ENCODE measurements at regions not wholly inside any gene's neighbourhood (a gene's known extent, or its start where the extent isn't known, plus 50 kb on each side); places are given as distances from the start of the nearest gene placed in this dataset.
"Not testable (repeated sequence)": the region's sequence is repeated elsewhere in the genome, so short reads cannot be mapped to it uniquely, and the experiment has no call there.

- no peaks in the 10 kb centered on the region for H3K36me3 ChIP-seq (ENCODE audit: control insufficient read depth, insufficient read depth, low read length)
- H3K27ac ChIP-seq (ENCODE audit: low read depth, low read length): no peak overlapping the region
- H3K9me3 ChIP-seq (ENCODE audit: control insufficient read depth, insufficient read depth, low read length): no peaks in the 10 kb centered on the region
- H3K4me1 ChIP-seq (ENCODE audit: control insufficient read depth, insufficient read depth, low read length): no peaks in the 10 kb centered on the region
- H3K4me3 ChIP-seq (ENCODE audit: low read depth, low read length): no peak overlapping the region
- no peaks in the 10 kb centered on the region for H3K27me3 ChIP-seq (ENCODE audit: control insufficient read depth, insufficient read depth, low read length)
- no peak overlapping the region for H3K9ac ChIP-seq (ENCODE audit: low read depth, low read length)
Observed at GRCh38 chr2:142575561-142575960, 301.9 kb upstream of the KYNU start.

- Histone ChIP-seq H3K4me3 (ENCODE audit: low read depth, low read length) (no peak overlapping the region), H3K9me3 (ENCODE audit: control insufficient read depth, insufficient read depth, low read length) (no peaks in the 10 kb centered on the region), H3K27me3 (ENCODE audit: control insufficient read depth, insufficient read depth, low read length) (no peaks in the 10 kb centered on the region), H3K36me3 (ENCODE audit: control insufficient read depth, insufficient read depth, low read length) (no peaks in the 10 kb centered on the region), H3K9ac (ENCODE audit: low read depth, low read length) (no peak overlapping the region), H3K27ac (ENCODE audit: low read depth, low read length) (no peak overlapping the region), H3K4me1 (ENCODE audit: control insufficient read depth, insufficient read depth, low read length) (peaks cover 9% of the 10 kb centered on the region)
Observed at GRCh38 chr2:142574388-142574787, 303.1 kb upstream of the KYNU start.

- H3K27me3 ChIP-seq (ENCODE audit: control insufficient read depth, insufficient read depth, low read length): no peaks in the 10 kb centered on the region
- no peaks in the 10 kb centered on the region for H3K9me3 ChIP-seq (ENCODE audit: control insufficient read depth, insufficient read depth, low read length)
- H3K9ac ChIP-seq (ENCODE audit: low read depth, low read length): no peak overlapping the region
- H3K4me3 ChIP-seq (ENCODE audit: low read depth, low read length): no peak overlapping the region
- H3K36me3 ChIP-seq (ENCODE audit: control insufficient read depth, insufficient read depth, low read length): no peaks in the 10 kb centered on the region
- peaks cover 9% of the 10 kb centered on the region for H3K4me1 ChIP-seq (ENCODE audit: control insufficient read depth, insufficient read depth, low read length)
- H3K27ac ChIP-seq (ENCODE audit: low read depth, low read length): no peak overlapping the region
Observed at GRCh38 chr2:142572346-142573132, 304.9 kb upstream of the KYNU start.

- Histone ChIP-seq H3K4me3 (ENCODE audit: low read depth, low read length) (no peak overlapping the region), H3K9me3 (ENCODE audit: control insufficient read depth, insufficient read depth, low read length) (no peaks in the 10 kb centered on the region), H3K9ac (ENCODE audit: low read depth, low read length) (no peak overlapping the region), H3K4me1 (ENCODE audit: control insufficient read depth, insufficient read depth, low read length) (peaks cover 9% of the 10 kb centered on the region), H3K27ac (ENCODE audit: low read depth, low read length) (no peak overlapping the region), H3K36me3 (ENCODE audit: control insufficient read depth, insufficient read depth, low read length) (no peaks in the 10 kb centered on the region), H3K27me3 (ENCODE audit: control insufficient read depth, insufficient read depth, low read length) (no peaks in the 10 kb centered on the region)
Observed at GRCh38 chr2:142571934-142572333, 305.5 kb upstream of the KYNU start.

GRCh38 chr2:142562900-142563299 lies 314.6 kb upstream of the KYNU start:
- no peaks in the 10 kb centered on the region for H3K36me3 ChIP-seq (ENCODE audit: control insufficient read depth, insufficient read depth, low read length)
- no peaks in the 10 kb centered on the region for H3K27me3 ChIP-seq (ENCODE audit: control insufficient read depth, insufficient read depth, low read length)
- no peak overlapping the region for H3K27ac ChIP-seq (ENCODE audit: low read depth, low read length)
- no peaks in the 10 kb centered on the region for H3K9me3 ChIP-seq (ENCODE audit: control insufficient read depth, insufficient read depth, low read length)
- no peaks in the 10 kb centered on the region for H3K4me1 ChIP-seq (ENCODE audit: control insufficient read depth, insufficient read depth, low read length)
- no peak overlapping the region for H3K9ac ChIP-seq (ENCODE audit: low read depth, low read length)
- no peak overlapping the region for H3K4me3 ChIP-seq (ENCODE audit: low read depth, low read length)

- Histone ChIP-seq H3K9ac (ENCODE audit: low read depth, low read length) (no peak overlapping the region), H3K9me3 (ENCODE audit: control insufficient read depth, insufficient read depth, low read length) (no peaks in the 10 kb centered on the region), H3K27me3 (ENCODE audit: control insufficient read depth, insufficient read depth, low read length) (no peaks in the 10 kb centered on the region), H3K27ac (ENCODE audit: low read depth, low read length) (no peak overlapping the region), H3K4me3 (ENCODE audit: low read depth, low read length) (no peak overlapping the region), H3K4me1 (ENCODE audit: control insufficient read depth, insufficient read depth, low read length) (no peaks in the 10 kb centered on the region), H3K36me3 (ENCODE audit: control insufficient read depth, insufficient read depth, low read length) (no peaks in the 10 kb centered on the region)
Observed at GRCh38 chr2:142561656-142562055, 315.8 kb upstream of the KYNU start.

GRCh38 chr2:142557391-142557790 lies 320.1 kb upstream of the KYNU start:
- Histone ChIP-seq H3K4me3 (ENCODE audit: low read depth, low read length) (no peak overlapping the region), H3K4me1 (ENCODE audit: control insufficient read depth, insufficient read depth, low read length) (no peaks in the 10 kb centered on the region), H3K36me3 (ENCODE audit: control insufficient read depth, insufficient read depth, low read length) (no peaks in the 10 kb centered on the region), H3K27ac (ENCODE audit: low read depth, low read length) (no peak overlapping the region), H3K27me3 (ENCODE audit: control insufficient read depth, insufficient read depth, low read length) (no peaks in the 10 kb centered on the region), H3K9ac (ENCODE audit: low read depth, low read length) (no peak overlapping the region), H3K9me3 (ENCODE audit: control insufficient read depth, insufficient read depth, low read length) (no peaks in the 10 kb centered on the region)

GRCh38 chr2:142545999-142546398 lies 331.5 kb upstream of the KYNU start:
- not testable (repeated sequence) for H3K27me3 ChIP-seq (ENCODE audit: control insufficient read depth, insufficient read depth, low read length); H3K27ac ChIP-seq (ENCODE audit: low read depth, low read length); H3K9me3 ChIP-seq (ENCODE audit: control insufficient read depth, insufficient read depth, low read length); H3K9ac ChIP-seq (ENCODE audit: low read depth, low read length); H3K36me3 ChIP-seq (ENCODE audit: control insufficient read depth, insufficient read depth, low read length); H3K4me1 ChIP-seq (ENCODE audit: control insufficient read depth, insufficient read depth, low read length); H3K4me3 ChIP-seq (ENCODE audit: low read depth, low read length)

GRCh38 chr2:142545036-142545435 lies 332.4 kb upstream of the KYNU start:
- no peak overlapping the region for H3K4me3 ChIP-seq (ENCODE audit: low read depth, low read length)
- no peaks in the 10 kb centered on the region for H3K36me3 ChIP-seq (ENCODE audit: control insufficient read depth, insufficient read depth, low read length)
- no peak overlapping the region for H3K27ac ChIP-seq (ENCODE audit: low read depth, low read length)
- no peaks in the 10 kb centered on the region for H3K4me1 ChIP-seq (ENCODE audit: control insufficient read depth, insufficient read depth, low read length)
- H3K27me3 ChIP-seq (ENCODE audit: control insufficient read depth, insufficient read depth, low read length): no peaks in the 10 kb centered on the region
- H3K9ac ChIP-seq (ENCODE audit: low read depth, low read length): no peak overlapping the region
- H3K9me3 ChIP-seq (ENCODE audit: control insufficient read depth, insufficient read depth, low read length): no peaks in the 10 kb centered on the region

- H3K27ac ChIP-seq (ENCODE audit: low read depth, low read length): no peak overlapping the region
- H3K36me3 ChIP-seq (ENCODE audit: control insufficient read depth, insufficient read depth, low read length): no peaks in the 10 kb centered on the region
- H3K9ac ChIP-seq (ENCODE audit: low read depth, low read length): no peak overlapping the region
- H3K27me3 ChIP-seq (ENCODE audit: control insufficient read depth, insufficient read depth, low read length): no peaks in the 10 kb centered on the region
- H3K4me1 ChIP-seq (ENCODE audit: control insufficient read depth, insufficient read depth, low read length): no peaks in the 10 kb centered on the region
- no peak overlapping the region for H3K4me3 ChIP-seq (ENCODE audit: low read depth, low read length)
- H3K9me3 ChIP-seq (ENCODE audit: control insufficient read depth, insufficient read depth, low read length): no peaks in the 10 kb centered on the region
Observed at GRCh38 chr2:142544173-142544572, 333.3 kb upstream of the KYNU start.

- Histone ChIP-seq H3K36me3 (ENCODE audit: control insufficient read depth, insufficient read depth, low read length) (no peaks in the 10 kb centered on the region), H3K27ac (ENCODE audit: low read depth, low read length) (no peak overlapping the region), H3K27me3 (ENCODE audit: control insufficient read depth, insufficient read depth, low read length) (no peaks in the 10 kb centered on the region), H3K9me3 (ENCODE audit: control insufficient read depth, insufficient read depth, low read length) (no peaks in the 10 kb centered on the region), H3K4me3 (ENCODE audit: low read depth, low read length) (no peak overlapping the region), H3K4me1 (ENCODE audit: control insufficient read depth, insufficient read depth, low read length) (peaks cover 2% of the 10 kb centered on the region; the same call in 1 of the 2 replicates), H3K9ac (ENCODE audit: low read depth, low read length) (no peak overlapping the region)
Observed at GRCh38 chr2:142542431-142542910, 335.0 kb upstream of the KYNU start.

All from HUES48 (cell line).